ENCODE measurements at regions not wholly inside any gene's neighbourhood (a gene's known extent, or its start where the extent isn't known, plus 50 kb on each side); places are given as distances from the start of the nearest gene placed in this dataset.

GRCh38 chr13:26831336-26831908 is 70.8 kb upstream of the GPR12 start:
- no peak for DNase-seq (ENCODE audit: extremely low spot score)
- ChIA-PET CTCF (no interaction called here), POLR2A (interaction anchor here (0.6 kb wide), 1 partner anchor 45 kb away, joined by 3 read pairs; no protein-coding TSS in a partner anchor)
- no peak for TF ChIP-seq ZNF384 (IDR thresholded peaks at IDR 0.05)

GRCh38 chr13:26829716-26830115 is 69.1 kb upstream of the GPR12 start:
- ChIA-PET CTCF (no interaction called here), POLR2A (no interaction called here)
- no peak for DNase-seq (ENCODE audit: extremely low spot score)
- no peak for TF ChIP-seq ELF4 (IDR thresholded peaks at IDR 0.05)
- no peak for TF ChIP-seq FOXA1 (IDR thresholded peaks at IDR 0.05)
- TF ChIP-seq LEF1 (IDR thresholded peaks at IDR 0.05; ENCODE audit: borderline replicate concordance), result no peak
- no peak for TF ChIP-seq TARDBP (IDR thresholded peaks at IDR 0.05)
- no peak for TF ChIP-seq SP1 (IDR thresholded peaks at IDR 0.05)
- TF ChIP-seq FOXM1 (IDR thresholded peaks at IDR 0.05; ENCODE audit: borderline replicate concordance), result no peak
- TF ChIP-seq ARNT (IDR thresholded peaks at IDR 0.05), result no peak
- TF ChIP-seq ZNF384 (IDR thresholded peaks at IDR 0.05), result no peak
- no peak for TF ChIP-seq L3MBTL2 (conservative IDR thresholded peaks at IDR 0.05)

- ChIA-PET POLR2A (no interaction called here), CTCF (no interaction called here)
- no peak for DNase-seq (ENCODE audit: extremely low spot score)
- TF ChIP-seq NFRKB (IDR thresholded peaks at IDR 0.05) (no peak), CTBP1 (IDR thresholded peaks at IDR 0.05; ENCODE audit: borderline replicate concordance) (no peak), TARDBP (IDR thresholded peaks at IDR 0.05) (no peak), ARNT (IDR thresholded peaks at IDR 0.05) (no peak), PKNOX1 (IDR thresholded peaks at IDR 0.05) (no peak), FOXA1 (IDR thresholded peaks at IDR 0.05) (no peak), LEF1 (IDR thresholded peaks at IDR 0.05; ENCODE audit: borderline replicate concordance) (no peak), SUZ12 (IDR thresholded peaks at IDR 0.05) (no peak), SP1 (IDR thresholded peaks at IDR 0.05) (no peak), ELF4 (IDR thresholded peaks at IDR 0.05) (no peak), FOXM1 (IDR thresholded peaks at IDR 0.05; ENCODE audit: borderline replicate concordance) (no peak), ZNF384 (IDR thresholded peaks at IDR 0.05) (no peak), L3MBTL2 (conservative IDR thresholded peaks at IDR 0.05) (no peak), HDGF (IDR thresholded peaks at IDR 0.05; ENCODE audit: borderline replicate concordance) (no peak), FOXK2 (IDR thresholded peaks at IDR 0.05) (no peak), BHLHE40 (IDR thresholded peaks at IDR 0.05; ENCODE audit: borderline replicate concordance) (no peak)
These were observed 64.0 kb upstream of the GPR12 start for GRCh38 chr13:26824581-26824980.

GRCh38 chr13:26822146-26822545 is 61.6 kb upstream of the GPR12 start:
- ChIA-PET CTCF (interaction anchor here (1.4 kb wide), 1 partner anchor 12 kb away, joined by 4 read pairs; no protein-coding TSS in a partner anchor), POLR2A (no interaction called here)
- DNase-seq (ENCODE audit: extremely low spot score), result no peak
- TF ChIP-seq ARNT (IDR thresholded peaks at IDR 0.05) (no peak), LEF1 (IDR thresholded peaks at IDR 0.05; ENCODE audit: borderline replicate concordance) (no peak), L3MBTL2 (conservative IDR thresholded peaks at IDR 0.05) (no peak), FOXM1 (IDR thresholded peaks at IDR 0.05; ENCODE audit: borderline replicate concordance) (no peak), HDGF (IDR thresholded peaks at IDR 0.05; ENCODE audit: borderline replicate concordance) (no peak), NFRKB (IDR thresholded peaks at IDR 0.05) (no peak), TARDBP (IDR thresholded peaks at IDR 0.05) (no peak), SP1 (IDR thresholded peaks at IDR 0.05) (no peak), FOXK2 (IDR thresholded peaks at IDR 0.05) (no peak), CTBP1 (IDR thresholded peaks at IDR 0.05; ENCODE audit: borderline replicate concordance) (no peak), FOXA1 (IDR thresholded peaks at IDR 0.05) (no peak)

- ChIA-PET CTCF (interaction anchor here (1.4 kb wide), 1 partner anchor 12 kb away, joined by 4 read pairs; no protein-coding TSS in a partner anchor), POLR2A (no interaction called here)
- TF ChIP-seq HDGF (IDR thresholded peaks at IDR 0.05; ENCODE audit: borderline replicate concordance) (no peak), PKNOX1 (IDR thresholded peaks at IDR 0.05) (no peak), ARNT (IDR thresholded peaks at IDR 0.05) (no peak), BHLHE40 (IDR thresholded peaks at IDR 0.05; ENCODE audit: borderline replicate concordance) (no peak), TARDBP (IDR thresholded peaks at IDR 0.05) (no peak), NFRKB (IDR thresholded peaks at IDR 0.05) (no peak), LEF1 (IDR thresholded peaks at IDR 0.05; ENCODE audit: borderline replicate concordance) (no peak), SP1 (IDR thresholded peaks at IDR 0.05) (no peak), FOXK2 (IDR thresholded peaks at IDR 0.05) (no peak), ZNF384 (IDR thresholded peaks at IDR 0.05) (no peak), CTBP1 (IDR thresholded peaks at IDR 0.05; ENCODE audit: borderline replicate concordance) (no peak), ELF4 (IDR thresholded peaks at IDR 0.05) (no peak), FOXA1 (IDR thresholded peaks at IDR 0.05) (no peak), FOXM1 (IDR thresholded peaks at IDR 0.05; ENCODE audit: borderline replicate concordance) (no peak), SUZ12 (IDR thresholded peaks at IDR 0.05) (no peak)
These were observed 61.1 kb upstream of the GPR12 start for GRCh38 chr13:26821672-26822071.

GRCh38 chr13:26820871-26821270 is 60.3 kb upstream of the GPR12 start:
- POLR2A ChIA-PET, result no interaction called here
- CTCF ChIA-PET, result no interaction called here
- no peak for DNase-seq (ENCODE audit: extremely low spot score)

More at GRCh38 chr13:26821672-26822071, 61.1 kb upstream of the GPR12 start:
- no peak for DNase-seq (ENCODE audit: extremely low spot score)

More at GRCh38 chr13:26820871-26821270, 60.3 kb upstream of the GPR12 start:
- TF ChIP-seq ZNF384 (IDR thresholded peaks at IDR 0.05) (no peak), NFRKB (IDR thresholded peaks at IDR 0.05) (no peak), HDGF (IDR thresholded peaks at IDR 0.05; ENCODE audit: borderline replicate concordance) (no peak), PKNOX1 (IDR thresholded peaks at IDR 0.05) (no peak), CTBP1 (IDR thresholded peaks at IDR 0.05; ENCODE audit: borderline replicate concordance) (no peak), LEF1 (IDR thresholded peaks at IDR 0.05; ENCODE audit: borderline replicate concordance) (no peak), FOXM1 (IDR thresholded peaks at IDR 0.05; ENCODE audit: borderline replicate concordance) (no peak), FOXA1 (IDR thresholded peaks at IDR 0.05) (no peak), ELF4 (IDR thresholded peaks at IDR 0.05) (no peak), L3MBTL2 (conservative IDR thresholded peaks at IDR 0.05) (no peak), SUZ12 (IDR thresholded peaks at IDR 0.05) (no peak), FOXK2 (IDR thresholded peaks at IDR 0.05) (no peak), ARNT (IDR thresholded peaks at IDR 0.05) (no peak), BHLHE40 (IDR thresholded peaks at IDR 0.05; ENCODE audit: borderline replicate concordance) (no peak), TARDBP (IDR thresholded peaks at IDR 0.05) (no peak), SP1 (IDR thresholded peaks at IDR 0.05) (no peak)
